Cardiac fibroblast (primary cell): ENCODE measurements at regions not wholly inside any gene's neighbourhood (a gene's known extent, or its start where the extent isn't known, plus 50 kb on each side); places are given as distances from the start of the nearest gene placed in this dataset.

ENCODE experiments used
- DNase-seq, 2 donors: peaks; one replicate each; pipeline versions ENCODE4 v3.0.0 to v3.0.0-alpha.2; 2010; ENCODE audit warnings: low read depth in 2 of 2
- H3K4me3 ChIP-seq, 2 donors: replicated peaks in 1 of 2; 1 replicate in 1 of 2; 2 replicates in 1 of 2; pipeline ENCODE4 v1.5.1; 2011; ENCODE audit warnings: low read depth in 2 of 2, low read length in 2 of 2, mild to moderate bottlenecking in 2 of 2, moderate library complexity in 1 of 2
- CTCF ChIP-seq: IDR thresholded peaks from one replicate; pipeline ENCODE4 v1.5.1; 2011; ENCODE audit warnings: low read depth, mild to moderate bottlenecking, low read length, inconsistent platforms

DNA sequence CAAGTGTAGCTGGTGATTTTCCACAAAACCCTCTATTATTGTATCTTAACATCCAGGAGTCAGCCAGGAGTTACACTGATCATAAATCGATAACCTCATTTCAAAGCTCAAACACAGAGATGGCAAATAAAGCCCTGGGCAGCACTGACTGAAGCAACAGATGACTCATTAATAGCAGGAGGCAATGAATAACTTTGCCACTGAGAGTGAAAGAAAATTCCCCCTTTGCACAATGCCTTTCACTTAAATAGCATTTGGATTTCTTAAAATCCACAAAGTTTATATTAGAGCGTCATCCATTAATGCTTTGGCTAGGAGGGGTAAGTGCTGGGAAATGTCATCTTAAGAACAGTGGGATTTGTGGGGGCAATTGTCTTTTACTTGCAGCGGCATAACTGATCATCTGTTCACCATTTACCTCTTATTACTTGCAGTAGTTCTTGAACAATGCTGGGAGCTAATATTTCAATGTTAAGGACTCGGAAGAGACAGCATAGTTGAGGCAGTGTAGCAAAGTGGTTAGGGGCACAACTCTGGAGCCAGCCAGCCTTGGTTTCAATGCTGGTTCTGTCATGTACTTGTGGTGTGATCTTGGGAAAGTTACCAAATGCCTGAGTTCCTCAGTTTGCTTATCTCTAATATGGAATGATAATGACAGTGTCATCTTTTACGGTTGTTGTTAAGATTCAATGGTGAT is 630.4 kb upstream of the TBL1XR1 start:
- DNase-seq: peak; percentile 84 to 95
- no peak overlapping the region for H3K4me3 ChIP-seq

DNA sequence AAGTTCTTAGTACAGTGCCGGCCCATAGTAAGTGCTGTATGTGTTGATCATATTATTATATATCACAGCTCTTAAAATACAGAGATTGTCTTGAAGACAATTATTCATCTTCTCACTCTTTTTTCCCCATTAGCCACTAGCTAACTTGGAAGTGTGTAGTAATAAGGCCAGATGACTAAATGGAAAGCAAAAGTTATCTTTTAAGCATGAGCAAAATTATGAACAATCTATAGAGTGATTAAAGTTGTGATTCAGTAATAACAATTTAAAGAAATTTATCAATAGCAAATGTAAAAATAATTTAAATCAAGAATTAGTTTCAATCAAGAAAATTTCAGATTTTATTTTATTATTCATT is 630.9 kb upstream of the TBL1XR1 start:
- TF ChIP-seq CTCF: no peak
- no peak overlapping the region for H3K4me3 ChIP-seq
- no peak for DNase-seq

More for the DNA sequence above, 630.4 kb upstream of the TBL1XR1 start:
- no peak for TF ChIP-seq CTCF

GRCh38 chr3:177830411-177830849 is 633.1 kb upstream of the TBL1XR1 start:
- peak; percentile 91 to 95 for DNase-seq
- H3K4me3 ChIP-seq: no peak overlapping the region
- TF ChIP-seq CTCF: no peak

DNA sequence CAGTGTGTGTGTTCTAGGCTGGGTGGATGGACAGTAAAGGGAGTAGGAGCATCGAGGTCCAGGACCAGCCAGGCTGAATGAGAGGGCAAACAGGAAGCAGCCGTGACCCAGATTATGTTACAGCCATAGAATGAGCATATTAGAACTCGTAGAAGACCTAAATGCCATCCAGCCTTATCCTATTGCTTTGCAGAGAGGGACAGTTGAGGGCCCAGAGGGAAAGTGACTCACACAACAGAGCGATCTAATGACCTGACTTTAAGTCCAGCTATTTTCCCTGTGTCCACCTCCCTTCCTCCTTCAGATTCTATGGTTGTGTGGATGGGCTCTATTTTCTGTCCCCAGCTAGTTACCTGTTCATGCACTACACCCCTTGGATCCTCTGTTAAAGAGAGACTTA is 634.1 kb upstream of the TBL1XR1 start:
- no peak overlapping the region for H3K4me3 ChIP-seq
- TF ChIP-seq CTCF: no peak
- DNase-seq: peak in 1 of 2 donors; percentile 23

DNA sequence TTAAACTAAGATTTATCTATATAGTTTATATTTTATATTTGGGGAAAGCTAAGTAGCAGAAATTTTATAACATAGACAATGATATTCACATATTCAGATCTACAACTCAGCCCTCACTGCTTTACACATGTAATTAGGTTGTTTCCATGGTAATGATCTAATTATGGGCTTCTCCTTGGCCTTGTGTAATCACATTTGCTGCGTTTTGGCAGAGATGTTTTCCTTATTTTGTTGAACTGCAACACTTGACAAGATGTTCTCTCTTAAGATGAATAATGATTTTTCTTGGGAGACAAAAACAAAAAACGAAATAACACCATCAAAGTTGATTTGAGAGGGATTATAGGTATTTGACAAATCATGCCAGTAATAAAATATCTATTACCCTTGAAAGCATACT is 635.6 kb upstream of the TBL1XR1 start:
- DNase-seq: peak; percentile 20 to 69
- TF ChIP-seq CTCF: no peak
- no peak overlapping the region for H3K4me3 ChIP-seq

GRCh38 chr3:177833332-177833731 is 636.0 kb upstream of the TBL1XR1 start:
- no peak for TF ChIP-seq CTCF
- no peak for DNase-seq
- H3K4me3 ChIP-seq: no peak overlapping the region

- H3K4me3 ChIP-seq: no peak overlapping the region
- peak; percentile 77 to 91 for DNase-seq
Observed at GRCh38 chr3:177835008-177835407, 637.7 kb upstream of the TBL1XR1 start.

More at GRCh38 chr3:177835008-177835407, 637.7 kb upstream of the TBL1XR1 start:
- TF ChIP-seq CTCF: no peak
